Left lung (tissue), 4 donors: ENCODE measurements at regions not wholly inside any gene's neighbourhood (a gene's known extent, or its start where the extent isn't known, plus 50 kb on each side); places are given as distances from the start of the nearest gene placed in this dataset.
A peak's percentile ranks its signal among the peaks of the same experiment; 100 is the strongest.

Experiments
- ATAC-seq: fragments of 200-7000 bp; cut with Tn5 transposase; one replicate; pipeline ENCODE4 v1.9.1; 2020; ENCODE audit warnings: moderate library complexity
- DNase-seq, 4 donors: peaks; one replicate each; pipeline ENCODE4 v3.0.0-alpha.2; 2013 to 2020
- H3K27ac ChIP-seq, 2 donors: fragments of 200-600 bp; sonication (generic) in 1 of 2; one replicate each; pipeline versions ENCODE4 v1.5.0 to v1.8.0; 2020 to 2021
- H3K27me3 ChIP-seq, 2 donors: fragments of 200-600 bp; sonication (generic) in 1 of 2; one replicate each; pipeline versions ENCODE4 v1.5.0 to v1.8.0; 2020 to 2021
- H3K36me3 ChIP-seq, 2 donors: fragments of 200-600 bp; sonication (generic) in 1 of 2; one replicate each; pipeline versions ENCODE4 v1.5.0 to v1.8.0; 2020 to 2021
- H3K4me1 ChIP-seq, 2 donors: fragments of 200-600 bp; one replicate each; pipeline ENCODE4 v1.8.0; 2021
- H3K4me3 ChIP-seq, 2 donors: fragments of 200-600 bp; sonication (generic) in 1 of 2; one replicate each; pipeline versions ENCODE4 v1.5.0 to v1.8.0; 2020 to 2021; ENCODE audit warnings: mild to moderate bottlenecking in 1 of 2
- H3K9me3 ChIP-seq, 2 donors: fragments of 200-600 bp; sonication (generic) in 1 of 2; one replicate each; pipeline versions ENCODE4 v1.5.0 to v1.8.0; 2020 to 2021
- intact Hi-C, 2 donors: fragments of 100-400 bp; cut with DNase I; formaldehyde crosslinking; loops; one replicate each; pipeline versions ENCODE4 v1.11.2 to v1.14.2; 2022
- TF ChIP-seq, protein P1 (sequence below), 2 donors: fragments of 200-600 bp; sonication (generic) in 1 of 2; IDR thresholded peaks; one replicate each; pipeline versions ENCODE4 v1.5.0 to v1.8.0; 2021; ENCODE audit warnings: antibody characterized with exemption in 2 of 2
- donor health status: DM: no; HTN: yes; CAD: no.
- donor health status: DM: no; HTN: no; CAD: no.

DNA sequence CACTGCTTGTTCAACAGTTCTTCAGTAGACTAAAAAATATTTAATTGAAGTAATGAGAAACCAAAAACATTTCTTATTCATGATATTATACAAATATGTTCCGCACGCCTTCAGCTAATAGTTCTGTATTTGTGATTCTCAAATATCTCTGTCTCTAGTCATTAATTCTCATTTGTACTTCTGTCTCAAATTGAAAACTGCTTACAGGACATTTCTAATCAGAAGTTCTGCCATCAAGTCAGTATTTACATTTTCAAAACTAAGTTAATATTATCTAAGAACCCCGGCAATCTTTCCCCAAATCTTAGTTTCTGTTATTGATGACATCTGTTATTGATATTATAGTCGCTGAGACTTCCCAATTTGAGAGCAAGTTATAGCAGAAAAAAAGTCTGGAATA, 78.6 kb upstream of the PGRMC2 start:
- Histone ChIP-seq H3K4me3 (no peak overlapping the region), H3K36me3 (no peaks in the 10 kb centered on the region), H3K27ac (no peak overlapping the region), H3K4me1 (peaks cover 0 to 4% of the 10 kb centered on the region in 2 donors), H3K9me3 (peaks cover 0 to 4% of the 10 kb centered on the region in 2 donors), H3K27me3 (no peaks in the 10 kb centered on the region)
- ATAC-seq (no peak), DNase-seq (no peak)
- TF ChIP-seq, protein P1, sequence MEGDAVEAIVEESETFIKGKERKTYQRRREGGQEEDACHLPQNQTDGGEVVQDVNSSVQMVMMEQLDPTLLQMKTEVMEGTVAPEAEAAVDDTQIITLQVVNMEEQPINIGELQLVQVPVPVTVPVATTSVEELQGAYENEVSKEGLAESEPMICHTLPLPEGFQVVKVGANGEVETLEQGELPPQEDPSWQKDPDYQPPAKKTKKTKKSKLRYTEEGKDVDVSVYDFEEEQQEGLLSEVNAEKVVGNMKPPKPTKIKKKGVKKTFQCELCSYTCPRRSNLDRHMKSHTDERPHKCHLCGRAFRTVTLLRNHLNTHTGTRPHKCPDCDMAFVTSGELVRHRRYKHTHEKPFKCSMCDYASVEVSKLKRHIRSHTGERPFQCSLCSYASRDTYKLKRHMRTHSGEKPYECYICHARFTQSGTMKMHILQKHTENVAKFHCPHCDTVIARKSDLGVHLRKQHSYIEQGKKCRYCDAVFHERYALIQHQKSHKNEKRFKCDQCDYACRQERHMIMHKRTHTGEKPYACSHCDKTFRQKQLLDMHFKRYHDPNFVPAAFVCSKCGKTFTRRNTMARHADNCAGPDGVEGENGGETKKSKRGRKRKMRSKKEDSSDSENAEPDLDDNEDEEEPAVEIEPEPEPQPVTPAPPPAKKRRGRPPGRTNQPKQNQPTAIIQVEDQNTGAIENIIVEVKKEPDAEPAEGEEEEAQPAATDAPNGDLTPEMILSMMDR (IDR thresholded peaks at IDR 0.05): no peak
- intact Hi-C loops: no loop called here

DNA sequence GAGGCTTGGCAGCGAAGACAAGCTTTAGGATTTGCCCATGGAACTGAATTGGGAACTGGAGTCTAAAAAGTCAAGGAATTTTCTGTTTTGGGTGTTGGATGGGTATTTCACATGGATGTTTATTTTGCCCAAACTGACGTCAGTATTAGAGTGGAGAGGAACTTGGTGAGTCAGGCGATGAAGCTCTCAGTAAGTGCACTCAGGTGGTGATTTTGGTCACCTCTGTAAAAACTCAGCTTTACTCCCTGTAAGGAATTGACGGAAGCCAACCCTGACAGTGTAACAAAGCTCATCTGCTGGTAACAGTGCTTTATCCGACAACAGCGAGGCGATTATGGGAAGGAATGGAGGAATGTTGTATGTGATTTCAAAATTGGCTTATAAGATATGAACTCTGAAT, 77.0 kb upstream of the PGRMC2 start:
- Histone ChIP-seq H3K27me3 (no peaks in the 10 kb centered on the region), H3K4me3 (no peak overlapping the region), H3K9me3 (peaks cover 0 to 4% of the 10 kb centered on the region in 2 donors), H3K36me3 (no peaks in the 10 kb centered on the region), H3K27ac (no peak overlapping the region), H3K4me1 (no peaks in the 10 kb centered on the region)
- intact Hi-C loops: no loop called here
- ATAC-seq: peak; percentile 56
- TF ChIP-seq, protein P1 (IDR thresholded peaks at IDR 0.05): no peak
- DNase-seq: no peak

DNA sequence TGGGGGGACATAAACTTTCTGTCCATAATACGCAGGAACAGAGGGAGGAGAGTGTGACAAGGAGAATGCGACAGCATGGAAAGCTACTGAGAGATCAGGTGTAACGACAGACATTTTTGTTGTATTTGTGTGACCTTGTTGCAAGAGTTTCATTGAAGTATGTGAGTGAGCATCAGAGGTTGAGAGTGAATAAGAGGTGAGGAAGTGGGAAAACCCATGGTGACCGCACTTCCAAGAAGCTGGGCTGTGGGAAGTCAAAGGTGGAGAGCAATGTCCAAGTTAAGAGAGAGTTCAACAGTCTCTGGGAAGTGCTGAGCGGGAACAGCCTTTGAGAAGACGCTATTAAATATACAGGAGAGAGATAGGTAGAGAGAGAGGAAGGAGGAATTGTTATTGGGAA, 76.4 kb upstream of the PGRMC2 start:
- ATAC-seq: no peak
- H3K27me3 ChIP-seq: no peaks in the 10 kb centered on the region

DNA sequence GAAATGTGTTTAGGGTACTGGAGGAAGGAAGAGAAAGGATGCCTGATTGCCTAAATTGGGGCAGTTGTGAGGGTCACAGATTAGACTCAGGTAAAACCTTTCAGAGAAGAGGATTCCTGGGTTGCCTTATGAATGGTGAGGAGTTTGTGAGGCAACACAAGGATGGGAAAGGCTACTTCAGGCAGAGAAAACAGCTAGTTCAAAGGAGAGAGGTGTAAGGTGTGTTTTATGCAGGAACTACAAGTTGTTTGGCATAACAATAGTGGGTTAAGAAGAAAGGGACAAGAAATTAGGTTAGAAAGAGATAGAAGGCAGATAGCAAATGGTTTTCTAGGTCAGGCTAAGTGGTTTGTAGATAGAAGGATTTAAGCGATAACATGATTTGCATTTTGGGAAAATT, 75.1 kb upstream of the PGRMC2 start:
- H3K36me3 ChIP-seq: no peaks in the 10 kb centered on the region
- ATAC-seq: no peak
- H3K4me1 ChIP-seq: peaks cover 0 to 3% of the 10 kb centered on the region in 2 donors
- H3K27ac ChIP-seq: no peak overlapping the region
- no peaks in the 10 kb centered on the region for H3K27me3 ChIP-seq
- TF ChIP-seq, protein P1 (IDR thresholded peaks at IDR 0.05): no peak
- intact Hi-C loops: no loop called here
- no peak overlapping the region for H3K4me3 ChIP-seq
- no peaks in the 10 kb centered on the region for H3K9me3 ChIP-seq
- DNase-seq: no peak

More for the DNA sequence above, 76.4 kb upstream of the PGRMC2 start:
- no peak overlapping the region for H3K27ac ChIP-seq
- H3K4me3 ChIP-seq: no peak overlapping the region
- TF ChIP-seq, protein P1 (IDR thresholded peaks at IDR 0.05): no peak
- H3K9me3 ChIP-seq: no peaks in the 10 kb centered on the region
- no peak for DNase-seq
- intact Hi-C loops: no loop called here
- H3K4me1 ChIP-seq: no peaks in the 10 kb centered on the region
- H3K36me3 ChIP-seq: no peaks in the 10 kb centered on the region

DNA sequence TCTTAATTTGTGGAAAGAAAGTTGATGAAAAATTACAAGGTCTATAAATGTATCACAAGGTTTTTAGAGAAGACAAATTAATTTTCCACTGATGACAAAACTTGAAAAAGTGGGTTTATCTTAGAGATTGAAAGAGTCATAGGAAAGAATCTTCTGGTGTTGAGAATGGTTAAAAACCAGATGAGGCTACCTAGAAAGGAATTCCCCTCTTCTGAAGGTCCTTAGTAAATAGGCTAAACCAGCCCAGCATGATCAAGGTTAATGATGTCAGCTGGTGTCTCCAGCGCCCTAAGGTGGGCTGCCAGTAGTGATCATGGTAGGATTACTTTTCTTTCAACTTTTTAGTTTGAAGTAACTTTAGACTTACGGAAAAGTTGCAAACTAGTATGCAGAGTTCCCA, 71.8 kb upstream of the PGRMC2 start:
- H3K4me3 ChIP-seq: no peak overlapping the region
- H3K36me3 ChIP-seq: no peaks in the 10 kb centered on the region
- DNase-seq (no peak), ATAC-seq (no peak)
- peaks cover 0 to 7% of the 10 kb centered on the region in 2 donors for H3K4me1 ChIP-seq
- H3K27ac ChIP-seq: no peak overlapping the region
- TF ChIP-seq, protein P1 (IDR thresholded peaks at IDR 0.05): no peak
- H3K27me3 ChIP-seq: no peaks in the 10 kb centered on the region
- intact Hi-C loops: no loop called here
- no peaks in the 10 kb centered on the region for H3K9me3 ChIP-seq
